A549 (cell line): ENCODE measurements at regions not wholly inside any gene's neighbourhood (a gene's known extent, or its start where the extent isn't known, plus 50 kb on each side); places are given as distances from the start of the nearest gene placed in this dataset.

ENCODE experiments used
- CEBPB ChIP-seq, 2 experiments: fragments of >200 bp in 1 of 2; sonication (Bioruptor Twin) in 1 of 2; formaldehyde crosslinking in 1 of 2; IDR thresholded peaks; 2 replicates each; pipeline ENCODE4 v1.6.1; 2012 to 2016
- EP300 ChIP-seq, 2 experiments: fragments of >200 bp; sonication (Bioruptor Twin); formaldehyde crosslinking; IDR thresholded peaks; 2 replicates in 1 of 2; 3 replicates in 1 of 2; pipeline ENCODE4 v1.6.1; 2016 to 2017
- GATA3 ChIP-seq: IDR thresholded peaks from 2 replicates; pipeline ENCODE4 v1.6.1; 2012; ENCODE audit warnings: borderline replicate concordance
- HDAC2 ChIP-seq: fragments of 200-600 bp; sonication (generic); IDR thresholded peaks from 2 replicates; pipeline ENCODE4 v1.6.1; 2016
- KDM1A ChIP-seq: fragments of 200-600 bp; sonication (generic); IDR thresholded peaks from 2 replicates; pipeline ENCODE4 v1.6.1; 2016; ENCODE audit warnings: low read depth, mild to moderate bottlenecking
- MAFK ChIP-seq: fragments of 450-650 bp; IDR thresholded peaks from 2 replicates; pipeline ENCODE4 v1.6.1; 2014; ENCODE audit not compliant: partially characterized antibody
- MAZ ChIP-seq: fragments of 150-350 bp; IDR thresholded peaks from 2 replicates; pipeline ENCODE4 v1.6.1; 2014; ENCODE audit warnings: antibody characterized with exemption, low read depth, low read length, borderline replicate concordance
- POLR2A ChIP-seq: IDR thresholded peaks from 2 replicates; pipeline ENCODE4 v1.6.1; 2012; ENCODE audit warnings: mild to moderate bottlenecking, low read length
- RNF2 ChIP-seq: fragments of 200-600 bp; sonication (generic); IDR thresholded peaks from 2 replicates; pipeline ENCODE4 v1.6.1; 2016; ENCODE audit warnings: low read depth, mild to moderate bottlenecking, antibody characterized with exemption, moderate library complexity, borderline replicate concordance
- ZFP36 ChIP-seq: fragments of 450-650 bp; IDR thresholded peaks from 2 replicates; pipeline ENCODE4 v1.6.1; 2014; ENCODE audit warnings: borderline replicate concordance; ENCODE audit not compliant: partially characterized antibody
- TF ChIP-seq, protein P1 (sequence below): fragments of >200 bp; sonication (Bioruptor Twin); formaldehyde crosslinking; IDR thresholded peaks from 3 replicates; pipeline ENCODE4 v1.5.1; 2016
- TF ChIP-seq, protein P2 (sequence below): fragments of 200-600 bp; sonication (generic); IDR thresholded peaks from 2 replicates; pipeline ENCODE4 v1.6.1; 2016; ENCODE audit warnings: antibody characterized with exemption, mild to moderate bottlenecking, moderate library complexity
- TF ChIP-seq, protein P3 (sequence below): IDR thresholded peaks from 2 replicates; pipeline ENCODE4 v1.6.1; 2012
- TF ChIP-seq, protein P4 (sequence below): fragments of >200 bp; sonication (Bioruptor Twin); formaldehyde crosslinking; IDR thresholded peaks from 3 replicates; pipeline ENCODE4 v1.6.1; 2016

DNA sequence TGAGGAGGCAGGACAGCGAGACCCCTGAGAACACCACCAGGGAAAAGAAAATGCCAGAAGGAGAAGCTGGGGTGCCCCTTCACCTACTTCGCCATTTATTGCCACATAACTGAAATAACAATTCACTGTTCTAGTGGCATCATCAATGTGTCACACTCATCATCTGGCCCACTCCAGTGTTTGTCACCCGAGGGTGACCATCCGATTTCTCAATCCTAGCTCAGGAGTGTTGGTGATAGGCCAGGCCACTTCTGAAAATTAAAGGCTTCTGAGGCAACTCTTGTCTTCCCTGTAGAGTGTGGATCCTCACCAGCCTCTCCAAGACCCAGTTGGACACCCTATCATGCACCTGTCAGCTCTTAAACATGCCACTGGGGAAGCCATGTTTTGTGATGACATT, 62.9 kb upstream of the BZW1 start:
- TF ChIP-seq, protein P1, sequence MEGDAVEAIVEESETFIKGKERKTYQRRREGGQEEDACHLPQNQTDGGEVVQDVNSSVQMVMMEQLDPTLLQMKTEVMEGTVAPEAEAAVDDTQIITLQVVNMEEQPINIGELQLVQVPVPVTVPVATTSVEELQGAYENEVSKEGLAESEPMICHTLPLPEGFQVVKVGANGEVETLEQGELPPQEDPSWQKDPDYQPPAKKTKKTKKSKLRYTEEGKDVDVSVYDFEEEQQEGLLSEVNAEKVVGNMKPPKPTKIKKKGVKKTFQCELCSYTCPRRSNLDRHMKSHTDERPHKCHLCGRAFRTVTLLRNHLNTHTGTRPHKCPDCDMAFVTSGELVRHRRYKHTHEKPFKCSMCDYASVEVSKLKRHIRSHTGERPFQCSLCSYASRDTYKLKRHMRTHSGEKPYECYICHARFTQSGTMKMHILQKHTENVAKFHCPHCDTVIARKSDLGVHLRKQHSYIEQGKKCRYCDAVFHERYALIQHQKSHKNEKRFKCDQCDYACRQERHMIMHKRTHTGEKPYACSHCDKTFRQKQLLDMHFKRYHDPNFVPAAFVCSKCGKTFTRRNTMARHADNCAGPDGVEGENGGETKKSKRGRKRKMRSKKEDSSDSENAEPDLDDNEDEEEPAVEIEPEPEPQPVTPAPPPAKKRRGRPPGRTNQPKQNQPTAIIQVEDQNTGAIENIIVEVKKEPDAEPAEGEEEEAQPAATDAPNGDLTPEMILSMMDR: no peak
- no peak for TF ChIP-seq POLR2A
- no peak for TF ChIP-seq GATA3
- TF ChIP-seq, protein P2, sequence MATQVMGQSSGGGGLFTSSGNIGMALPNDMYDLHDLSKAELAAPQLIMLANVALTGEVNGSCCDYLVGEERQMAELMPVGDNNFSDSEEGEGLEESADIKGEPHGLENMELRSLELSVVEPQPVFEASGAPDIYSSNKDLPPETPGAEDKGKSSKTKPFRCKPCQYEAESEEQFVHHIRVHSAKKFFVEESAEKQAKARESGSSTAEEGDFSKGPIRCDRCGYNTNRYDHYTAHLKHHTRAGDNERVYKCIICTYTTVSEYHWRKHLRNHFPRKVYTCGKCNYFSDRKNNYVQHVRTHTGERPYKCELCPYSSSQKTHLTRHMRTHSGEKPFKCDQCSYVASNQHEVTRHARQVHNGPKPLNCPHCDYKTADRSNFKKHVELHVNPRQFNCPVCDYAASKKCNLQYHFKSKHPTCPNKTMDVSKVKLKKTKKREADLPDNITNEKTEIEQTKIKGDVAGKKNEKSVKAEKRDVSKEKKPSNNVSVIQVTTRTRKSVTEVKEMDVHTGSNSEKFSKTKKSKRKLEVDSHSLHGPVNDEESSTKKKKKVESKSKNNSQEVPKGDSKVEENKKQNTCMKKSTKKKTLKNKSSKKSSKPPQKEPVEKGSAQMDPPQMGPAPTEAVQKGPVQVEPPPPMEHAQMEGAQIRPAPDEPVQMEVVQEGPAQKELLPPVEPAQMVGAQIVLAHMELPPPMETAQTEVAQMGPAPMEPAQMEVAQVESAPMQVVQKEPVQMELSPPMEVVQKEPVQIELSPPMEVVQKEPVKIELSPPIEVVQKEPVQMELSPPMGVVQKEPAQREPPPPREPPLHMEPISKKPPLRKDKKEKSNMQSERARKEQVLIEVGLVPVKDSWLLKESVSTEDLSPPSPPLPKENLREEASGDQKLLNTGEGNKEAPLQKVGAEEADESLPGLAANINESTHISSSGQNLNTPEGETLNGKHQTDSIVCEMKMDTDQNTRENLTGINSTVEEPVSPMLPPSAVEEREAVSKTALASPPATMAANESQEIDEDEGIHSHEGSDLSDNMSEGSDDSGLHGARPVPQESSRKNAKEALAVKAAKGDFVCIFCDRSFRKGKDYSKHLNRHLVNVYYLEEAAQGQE: no peak
- 0 out of 4 replicates have a peak, but pooled peaks of 1 of the 2 experiments have one; percentile 20 for TF ChIP-seq CEBPB (IDR thresholded peaks at IDR 0.05)
- TF ChIP-seq MAFK: no peak
- no peak for TF ChIP-seq ZFP36
- TF ChIP-seq KDM1A: no peak
- no peak for TF ChIP-seq EP300 (IDR thresholded peaks at IDR 0.05)
- TF ChIP-seq, protein P3, sequence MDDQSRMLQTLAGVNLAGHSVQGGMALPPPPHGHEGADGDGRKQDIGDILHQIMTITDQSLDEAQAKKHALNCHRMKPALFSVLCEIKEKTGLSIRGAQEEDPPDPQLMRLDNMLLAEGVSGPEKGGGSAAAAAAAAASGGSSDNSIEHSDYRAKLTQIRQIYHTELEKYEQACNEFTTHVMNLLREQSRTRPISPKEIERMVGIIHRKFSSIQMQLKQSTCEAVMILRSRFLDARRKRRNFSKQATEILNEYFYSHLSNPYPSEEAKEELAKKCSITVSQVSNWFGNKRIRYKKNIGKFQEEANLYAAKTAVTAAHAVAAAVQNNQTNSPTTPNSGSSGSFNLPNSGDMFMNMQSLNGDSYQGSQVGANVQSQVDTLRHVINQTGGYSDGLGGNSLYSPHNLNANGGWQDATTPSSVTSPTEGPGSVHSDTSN: no peak
- no peak for TF ChIP-seq RNF2
- no peak for TF ChIP-seq MAZ
- TF ChIP-seq HDAC2: no peak
- TF ChIP-seq, protein P4, sequence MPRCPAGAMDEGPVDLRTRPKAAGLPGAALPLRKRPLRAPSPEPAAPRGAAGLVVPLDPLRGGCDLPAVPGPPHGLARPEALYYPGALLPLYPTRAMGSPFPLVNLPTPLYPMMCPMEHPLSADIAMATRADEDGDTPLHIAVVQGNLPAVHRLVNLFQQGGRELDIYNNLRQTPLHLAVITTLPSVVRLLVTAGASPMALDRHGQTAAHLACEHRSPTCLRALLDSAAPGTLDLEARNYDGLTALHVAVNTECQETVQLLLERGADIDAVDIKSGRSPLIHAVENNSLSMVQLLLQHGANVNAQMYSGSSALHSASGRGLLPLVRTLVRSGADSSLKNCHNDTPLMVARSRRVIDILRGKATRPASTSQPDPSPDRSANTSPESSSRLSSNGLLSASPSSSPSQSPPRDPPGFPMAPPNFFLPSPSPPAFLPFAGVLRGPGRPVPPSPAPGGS: no peak
